A673 (cell line): ENCODE measurements at regions not wholly inside any gene's neighbourhood (a gene's known extent, or its start where the extent isn't known, plus 50 kb on each side); places are given as distances from the start of the nearest gene placed in this dataset.

Experiments
- BruUV-seq: library from RNA; stranded (reverse); fragments of 400-500 nt; replicated peaks from 2 replicates; lab custom pipeline; 2021; lab: Mats Ljungman, UMichigan
- CTCF ChIA-PET: fragments of 300-600 bp; sonication (Branson Sonifier 250); formaldehyde crosslinking; loops from one replicate; lab custom pipeline; 2022; ENCODE audit warnings: antibody characterized with exemption; lab: Charles Lee
- POLR2A ChIA-PET: fragments of 300-600 bp; sonication (Branson Sonifier 250); formaldehyde crosslinking; loops from one replicate; lab custom pipeline; 2022; ENCODE audit warnings: antibody characterized with exemption; ENCODE audit not compliant: low non-redundant PET; lab: Charles Lee
- DNase-seq: peaks from one replicate; pipeline ENCODE4 v3.0.0-alpha.2; 2015; ENCODE audit warnings: low spot score
- H3K27ac ChIP-seq: fragments of 200-600 bp; sonication (generic); 2 replicates; pipeline ENCODE4 v1.5.1; 2016; ENCODE audit warnings: mixed run types, low read depth, mild to moderate bottlenecking, mixed read lengths, antibody characterized with exemption, low read length; ENCODE audit not compliant: poor library complexity, severe bottlenecking
- H3K27me3 ChIP-seq: fragments of 200-600 bp; sonication (generic); replicated peaks from 2 replicates; pipeline ENCODE4 v1.6.1; 2017; ENCODE audit warnings: mixed run types, low read depth, mild to moderate bottlenecking, mixed read lengths, antibody characterized with exemption, low read length; ENCODE audit not compliant: insufficient read depth, poor library complexity
- H3K36me3 ChIP-seq: fragments of 200-600 bp; sonication (generic); 2 replicates; pipeline ENCODE4 v1.6.1; 2016; ENCODE audit warnings: mixed run types, mild to moderate bottlenecking, mixed read lengths, antibody characterized with exemption, low read length; ENCODE audit not compliant: insufficient read depth, poor library complexity, severe bottlenecking
- H3K4me1 ChIP-seq: fragments of 200-600 bp; sonication (generic); 2 replicates; pipeline ENCODE4 v1.6.1; 2017; ENCODE audit warnings: mixed run types, mild to moderate bottlenecking, mixed read lengths, antibody characterized with exemption, low read length; ENCODE audit not compliant: insufficient read depth, poor library complexity, severe bottlenecking
- H3K4me3 ChIP-seq: fragments of 200-600 bp; sonication (generic); 2 replicates; pipeline ENCODE4 v1.5.1; 2016; ENCODE audit warnings: low read depth, mixed run types, mild to moderate bottlenecking, mixed read lengths, low read length; ENCODE audit not compliant: poor library complexity, severe bottlenecking
- H3K9me3 ChIP-seq: fragments of 200-600 bp; sonication (generic); 2 replicates; pipeline ENCODE4 v1.6.1; 2016; ENCODE audit warnings: mixed run types, low read depth, mild to moderate bottlenecking, mixed read lengths, antibody characterized with exemption, low read length; ENCODE audit not compliant: poor library complexity, severe bottlenecking
- CTCF ChIP-seq: fragments of 300-800, 200-600 bp; sonication (generic); conservative IDR thresholded peaks from 2 replicates; pipeline ENCODE4 v1.5.1; 2017; ENCODE audit warnings: low read depth, mild to moderate bottlenecking, antibody characterized with exemption, low read length, moderate library complexity, mixed read lengths
- EZH2 ChIP-seq: fragments of 200-600 bp; sonication (generic); IDR thresholded peaks from 2 replicates; pipeline ENCODE4 v1.6.1; 2017; ENCODE audit warnings: borderline replicate concordance, low read depth, mild to moderate bottlenecking, mixed read lengths, antibody characterized with exemption, low read length; ENCODE audit not compliant: poor library complexity, severe bottlenecking
- intact Hi-C: fragments of 100-400 bp; cut with micrococcal nuclease; formaldehyde crosslinking; loops from one replicate; pipeline ENCODE4 v1.10.0; 2022; ENCODE audit not compliant: unreplicated experiment

- Histone ChIP-seq H3K4me1 (no peaks in the 10 kb centered on the region), H3K4me3 (no peak overlapping the region), H3K27ac (no peak overlapping the region), H3K27me3 (no peaks in the 10 kb centered on the region), H3K36me3 (no peaks in the 10 kb centered on the region), H3K9me3 (no peaks in the 10 kb centered on the region)
- TF ChIP-seq CTCF (no peak), EZH2 (no peak)
- ChIA-PET POLR2A (no interaction called here), CTCF (no interaction called here)
- BruUV-seq, result no TSS peak
- intact Hi-C loops, result no loop called here
- no peak for DNase-seq
Observed at GRCh38 chr9:86752733-86753132, 194.6 kb downstream of the GAS1 start.

DNA sequence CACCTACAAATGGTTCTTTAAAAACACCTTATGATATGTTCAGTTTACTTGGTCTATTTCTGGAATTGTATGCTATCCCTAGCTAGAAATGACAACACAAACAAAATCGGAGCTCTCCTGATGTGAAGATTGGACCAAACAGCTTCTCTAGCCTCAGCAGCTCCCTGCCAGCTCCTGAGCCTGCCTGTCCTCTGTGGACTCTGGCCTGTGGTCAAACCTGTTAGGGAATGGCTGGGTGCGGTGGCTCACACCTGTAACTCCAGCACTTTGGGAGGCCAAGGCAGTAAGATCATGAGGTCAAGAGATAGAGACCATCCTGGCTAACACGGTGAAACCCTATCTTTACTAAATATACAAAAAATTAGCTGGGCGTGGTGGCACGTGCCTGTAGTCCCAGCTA is 195.3 kb downstream of the GAS1 start:
- CTCF ChIA-PET, result no interaction called here
- intact Hi-C loops, result no loop called here
- Histone ChIP-seq H3K9me3 (no peaks in the 10 kb centered on the region), H3K27me3 (no peaks in the 10 kb centered on the region), H3K4me3 (no peak overlapping the region), H3K27ac (no peak overlapping the region), H3K36me3 (no peaks in the 10 kb centered on the region), H3K4me1 (no peaks in the 10 kb centered on the region)
- TF ChIP-seq CTCF, result no peak
- no peak for TF ChIP-seq EZH2
- no peak for DNase-seq
- POLR2A ChIA-PET, result no interaction called here
- no TSS peak for BruUV-seq

- DNase-seq, result no peak
- Histone ChIP-seq H3K4me1 (no peaks in the 10 kb centered on the region), H3K4me3 (no peak overlapping the region), H3K27ac (no peak overlapping the region), H3K27me3 (no peaks in the 10 kb centered on the region), H3K36me3 (no peaks in the 10 kb centered on the region), H3K9me3 (no peaks in the 10 kb centered on the region)
- intact Hi-C loops, result no loop called here
- BruUV-seq, result no TSS peak
- TF ChIP-seq EZH2 (no peak), CTCF (no peak)
- ChIA-PET POLR2A (interaction anchor here (0.5 kb wide), 1 partner anchor 51 kb away, joined by 4 read pairs; no protein-coding TSS in a partner anchor), CTCF (no interaction called here)
Observed at GRCh38 chr9:86751207-86751606, 196.1 kb downstream of the GAS1 start.

GRCh38 chr9:86749894-86750255 is 197.4 kb downstream of the GAS1 start:
- intact Hi-C loops, result no loop called here
- no peak overlapping the region for H3K27ac ChIP-seq
- POLR2A ChIA-PET, result no interaction called here
- no peaks in the 10 kb centered on the region for H3K4me1 ChIP-seq
- DNase-seq, result no peak
- H3K9me3 ChIP-seq, result no peaks in the 10 kb centered on the region
- BruUV-seq, result no TSS peak
- H3K27me3 ChIP-seq, result no peaks in the 10 kb centered on the region
- TF ChIP-seq CTCF (no peak), EZH2 (no peak)
- CTCF ChIA-PET, result no interaction called here
- no peak overlapping the region for H3K4me3 ChIP-seq
- H3K36me3 ChIP-seq, result no peaks in the 10 kb centered on the region
